Cardiac muscle cell (in vitro differentiated cells and primary cell): ENCODE measurements at regions not wholly inside any gene's neighbourhood (a gene's known extent, or its start where the extent isn't known, plus 50 kb on each side); places are given as distances from the start of the nearest gene placed in this dataset.
"Not testable (repeated sequence)": the region's sequence is repeated elsewhere in the genome, so short reads cannot be mapped to it uniquely, and the experiment has no call there.

Source experiments
- DNase-seq, 2 donors: peaks; one replicate each; pipeline versions ENCODE4 v3.0.0 to v3.0.0-alpha.2; 2010 to 2017; ENCODE audit warnings: low read depth in 1 of 2, low spot score in 1 of 2
- H3K27ac ChIP-seq: fragments of 200-600 bp; sonication (generic); 2 replicates; pipeline ENCODE4 v1.5.1; 2016
- H3K27me3 ChIP-seq: fragments of 200-600 bp; sonication (generic); 2 replicates; pipeline ENCODE4 v1.6.0; 2016; ENCODE audit warnings: control low read depth
- H3K36me3 ChIP-seq: fragments of 200-600 bp; sonication (generic); 2 replicates; pipeline ENCODE4 v1.5.1; 2016; ENCODE audit warnings: control low read depth
- H3K4me1 ChIP-seq: fragments of 200-600 bp; sonication (generic); 2 replicates; pipeline ENCODE4 v1.8.1; 2017; ENCODE audit warnings: low read depth, mild to moderate bottlenecking, mixed run types
- H3K4me3 ChIP-seq: fragments of 200-600 bp; sonication (generic); 2 replicates; pipeline ENCODE4 v1.5.1; 2016; ENCODE audit warnings: mild to moderate bottlenecking
- H3K9me3 ChIP-seq: fragments of 200-600 bp; sonication (generic); 2 replicates; pipeline ENCODE4 v1.5.1; 2017; ENCODE audit warnings: low read depth, mild to moderate bottlenecking, control low read depth
- TF ChIP-seq, protein P1 (sequence below): IDR thresholded peaks from 2 replicates; pipeline ENCODE4 v1.5.1; 2012; ENCODE audit warnings: low read depth, mild to moderate bottlenecking, low read length

- Histone ChIP-seq H3K4me1 (no peaks in the 10 kb centered on the region), H3K27ac (no peak overlapping the region), H3K27me3 (no peaks in the 10 kb centered on the region), H3K9me3 (no peaks in the 10 kb centered on the region), H3K4me3 (no peak overlapping the region), H3K36me3 (no peaks in the 10 kb centered on the region)
- no peak for DNase-seq
- TF ChIP-seq, protein P1, sequence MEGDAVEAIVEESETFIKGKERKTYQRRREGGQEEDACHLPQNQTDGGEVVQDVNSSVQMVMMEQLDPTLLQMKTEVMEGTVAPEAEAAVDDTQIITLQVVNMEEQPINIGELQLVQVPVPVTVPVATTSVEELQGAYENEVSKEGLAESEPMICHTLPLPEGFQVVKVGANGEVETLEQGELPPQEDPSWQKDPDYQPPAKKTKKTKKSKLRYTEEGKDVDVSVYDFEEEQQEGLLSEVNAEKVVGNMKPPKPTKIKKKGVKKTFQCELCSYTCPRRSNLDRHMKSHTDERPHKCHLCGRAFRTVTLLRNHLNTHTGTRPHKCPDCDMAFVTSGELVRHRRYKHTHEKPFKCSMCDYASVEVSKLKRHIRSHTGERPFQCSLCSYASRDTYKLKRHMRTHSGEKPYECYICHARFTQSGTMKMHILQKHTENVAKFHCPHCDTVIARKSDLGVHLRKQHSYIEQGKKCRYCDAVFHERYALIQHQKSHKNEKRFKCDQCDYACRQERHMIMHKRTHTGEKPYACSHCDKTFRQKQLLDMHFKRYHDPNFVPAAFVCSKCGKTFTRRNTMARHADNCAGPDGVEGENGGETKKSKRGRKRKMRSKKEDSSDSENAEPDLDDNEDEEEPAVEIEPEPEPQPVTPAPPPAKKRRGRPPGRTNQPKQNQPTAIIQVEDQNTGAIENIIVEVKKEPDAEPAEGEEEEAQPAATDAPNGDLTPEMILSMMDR = no peak
These were observed 1240.2 kb downstream of the FAM133A start for GRCh38 chrX:94914235-94914634.

- Histone ChIP-seq H3K4me3 (no peak overlapping the region), H3K36me3 (no peaks in the 10 kb centered on the region), H3K27me3 (no peaks in the 10 kb centered on the region), H3K4me1 (peaks cover 16% of the 10 kb centered on the region), H3K9me3 (no peaks in the 10 kb centered on the region), H3K27ac (peak overlapping the region; percentile 15)
- TF ChIP-seq, protein P1 = no peak
- DNase-seq = peak in 1 of 2 donors; percentile 26
These were observed 1258.4 kb downstream of the FAM133A start for GRCh38 chrX:94932278-94932965.

DNA sequence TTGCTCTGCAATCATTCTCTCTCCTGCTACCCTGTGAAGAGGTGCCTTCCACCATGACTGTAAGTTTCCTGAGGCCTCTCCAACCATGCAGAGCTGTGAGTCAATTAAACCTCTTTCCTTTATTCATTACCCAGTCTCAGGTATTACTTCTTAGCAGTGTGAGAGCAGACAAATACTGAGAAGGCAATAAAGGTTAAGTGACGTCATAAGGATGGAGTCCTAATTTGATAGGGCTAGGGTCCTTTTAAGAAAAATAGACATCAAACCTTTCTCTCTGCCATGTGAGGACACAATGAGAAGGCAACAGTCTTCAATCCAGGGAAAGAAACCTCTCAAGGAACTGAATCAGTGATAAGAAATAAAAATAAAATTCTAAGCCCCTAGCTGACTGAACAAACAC is 1262.7 kb downstream of the FAM133A start:
- no peak overlapping the region for H3K4me3 ChIP-seq
- no peaks in the 10 kb centered on the region for H3K9me3 ChIP-seq
- peaks cover 14% of the 10 kb centered on the region for H3K4me1 ChIP-seq
- H3K36me3 ChIP-seq = no peaks in the 10 kb centered on the region
- H3K27ac ChIP-seq = no peak overlapping the region
- no peaks in the 10 kb centered on the region for H3K27me3 ChIP-seq
- DNase-seq = no peak
- TF ChIP-seq, protein P1 = no peak

- Histone ChIP-seq H3K27ac (no peak overlapping the region), H3K4me1 (peaks cover 6% of the 10 kb centered on the region), H3K4me3 (no peak overlapping the region), H3K36me3 (no peaks in the 10 kb centered on the region), H3K27me3 (no peaks in the 10 kb centered on the region), H3K9me3 (no peaks in the 10 kb centered on the region)
- TF ChIP-seq, protein P1 = no peak
- no peak for DNase-seq
These were observed 1263.5 kb downstream of the FAM133A start for GRCh38 chrX:94937491-94937890.

- peak in 1 of 2 donors; percentile 20 for DNase-seq
- TF ChIP-seq, protein P1 = no peak
These were observed 1268.6 kb downstream of the FAM133A start for GRCh38 chrX:94942603-94943002.

GRCh38 chrX:94946137-94946536 is 1272.1 kb downstream of the FAM133A start:
- H3K27ac ChIP-seq, H3K4me3 ChIP-seq, DNase-seq, H3K36me3 ChIP-seq, H3K4me1 ChIP-seq, H3K27me3 ChIP-seq, H3K9me3 ChIP-seq: not testable (repeated sequence)

More at GRCh38 chrX:94942603-94943002, 1268.6 kb downstream of the FAM133A start:
- Histone ChIP-seq H3K4me3 (no peak overlapping the region), H3K36me3 (no peaks in the 10 kb centered on the region), H3K27ac (no peak overlapping the region), H3K4me1 (no peaks in the 10 kb centered on the region), H3K9me3 (no peaks in the 10 kb centered on the region), H3K27me3 (no peaks in the 10 kb centered on the region)
